ENCODE measurements at regions not wholly inside any gene's neighbourhood (a gene's known extent, or its start where the extent isn't known, plus 50 kb on each side); places are given as distances from the start of the nearest gene placed in this dataset.
"Not testable (repeated sequence)": the region's sequence is repeated elsewhere in the genome, so short reads cannot be mapped to it uniquely, and the experiment has no call there.

DNA sequence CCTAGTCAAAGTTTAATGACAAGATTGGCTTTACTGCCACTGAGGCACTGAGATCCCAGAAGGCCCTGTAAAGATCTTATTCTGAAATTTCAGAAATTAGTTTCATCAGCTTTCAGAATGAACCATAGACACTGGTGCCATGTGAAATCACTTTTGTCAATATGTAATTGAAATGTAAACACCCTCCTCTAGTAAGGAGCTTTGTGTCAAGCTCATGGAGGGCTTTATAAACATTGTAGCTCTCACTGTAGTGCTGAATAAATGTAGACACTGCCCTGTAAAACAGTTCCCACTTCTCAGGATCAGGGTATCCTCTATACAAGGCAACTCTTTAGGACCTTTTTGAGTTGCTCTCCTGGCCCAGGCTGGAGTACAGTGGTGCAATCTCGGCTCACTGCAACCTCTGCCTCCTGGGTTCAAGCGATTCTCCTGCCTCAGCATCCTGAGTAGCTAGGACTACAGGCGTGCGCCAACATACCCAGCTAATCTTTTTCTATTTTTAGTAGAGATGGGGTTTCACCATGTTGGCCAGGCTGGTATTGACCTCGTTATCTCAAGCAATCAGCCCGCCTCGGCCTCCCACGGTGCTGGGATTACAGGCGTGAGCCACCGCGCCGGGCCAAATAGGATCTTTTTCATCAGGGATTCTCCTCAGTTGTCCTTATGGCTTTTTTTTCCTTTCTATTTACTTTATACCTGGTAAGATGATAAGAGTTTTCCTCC is 1823.9 kb upstream of the CDH9 start:
- no peaks in the 10 kb centered on the region for H3K36me3 Mint-ChIP-seq (ENCODE audit: low read depth)
- peaks cover 13% of the 10 kb centered on the region for H3K9me3 Mint-ChIP-seq
- no peak overlapping the region for H3K4me3 Mint-ChIP-seq
- ATAC-seq (replicated peaks): no peak
- H3K4me1 Mint-ChIP-seq: no peaks in the 10 kb centered on the region
- no peaks in the 10 kb centered on the region for H3K27me3 Mint-ChIP-seq
- no peak overlapping the region for H3K27ac Mint-ChIP-seq

- no peak overlapping the region for H3K27ac Mint-ChIP-seq
- peaks cover 13% of the 10 kb centered on the region for H3K9me3 Mint-ChIP-seq
- ATAC-seq (replicated peaks): no peak
- no peaks in the 10 kb centered on the region for H3K27me3 Mint-ChIP-seq
- H3K36me3 Mint-ChIP-seq (ENCODE audit: low read depth): no peaks in the 10 kb centered on the region
- no peaks in the 10 kb centered on the region for H3K4me1 Mint-ChIP-seq
- H3K4me3 Mint-ChIP-seq: no peak overlapping the region
Observed at GRCh38 chr5:28855626-28856025, 1817.2 kb upstream of the CDH9 start.

DNA sequence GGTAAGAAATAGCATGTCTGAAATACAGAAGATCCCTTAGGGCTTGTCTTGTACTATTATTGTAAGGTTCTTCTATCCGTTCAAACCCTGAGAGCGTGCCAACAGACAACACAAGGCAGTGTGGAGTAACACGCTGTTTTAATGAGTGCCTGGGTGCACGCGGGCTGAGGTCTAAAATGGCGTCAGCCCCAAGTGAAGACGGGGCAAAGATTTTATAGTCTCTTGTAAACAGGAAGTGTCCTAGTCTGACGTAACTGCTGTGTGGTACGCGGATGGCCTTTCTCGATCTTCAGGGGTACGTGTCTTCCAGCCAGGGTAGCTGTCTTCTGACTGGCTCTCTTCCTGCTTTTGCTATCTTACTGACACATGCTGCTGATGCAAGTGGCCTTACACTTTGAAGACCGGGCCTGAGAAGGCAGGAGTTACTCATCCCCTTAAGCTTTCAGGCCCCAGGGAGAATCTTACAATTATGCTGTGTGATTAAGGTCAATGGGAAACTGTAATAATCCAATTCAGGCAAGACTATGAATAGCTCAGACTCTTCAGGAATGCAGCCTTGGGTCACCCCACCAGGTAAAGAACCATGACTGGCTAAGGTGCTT is 1812.0 kb upstream of the CDH9 start:
- H3K27ac Mint-ChIP-seq: no peak overlapping the region
- H3K9me3 Mint-ChIP-seq: peaks cover 12% of the 10 kb centered on the region
- no peak for ATAC-seq (replicated peaks)
- no peaks in the 10 kb centered on the region for H3K27me3 Mint-ChIP-seq
- no peak overlapping the region for H3K4me3 Mint-ChIP-seq
- no peaks in the 10 kb centered on the region for H3K4me1 Mint-ChIP-seq
- no peaks in the 10 kb centered on the region for H3K36me3 Mint-ChIP-seq (ENCODE audit: low read depth)

- no peak overlapping the region for H3K27ac Mint-ChIP-seq
- no peaks in the 10 kb centered on the region for H3K4me1 Mint-ChIP-seq
- H3K9me3 Mint-ChIP-seq: peaks cover 13% of the 10 kb centered on the region
- no peak overlapping the region for H3K4me3 Mint-ChIP-seq
- no peaks in the 10 kb centered on the region for H3K27me3 Mint-ChIP-seq
- no peaks in the 10 kb centered on the region for H3K36me3 Mint-ChIP-seq (ENCODE audit: low read depth)
- no peak for ATAC-seq (replicated peaks)
Observed at GRCh38 chr5:28831042-28831441, 1792.7 kb upstream of the CDH9 start.

DNA sequence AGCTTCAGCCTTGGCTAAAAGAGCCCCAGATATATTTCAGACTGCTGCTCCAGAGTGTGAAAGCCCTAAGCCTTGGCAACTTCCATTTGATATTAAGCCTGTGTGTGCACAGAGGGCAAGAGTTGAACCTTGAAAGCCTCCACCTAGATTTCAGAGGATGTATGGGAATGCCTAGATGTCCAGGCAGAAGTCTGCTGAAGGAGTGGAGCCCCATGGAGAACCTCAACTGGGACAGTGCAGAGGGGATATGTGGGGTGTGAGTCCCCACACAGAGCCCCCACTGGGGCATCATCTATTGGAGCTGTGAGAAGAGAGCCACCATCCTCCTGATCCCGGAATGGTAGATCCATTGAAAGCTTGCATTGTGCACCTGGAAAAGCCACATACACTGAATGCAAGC is 1784.8 kb upstream of the CDH9 start:
- Mint-ChIP-seq H3K36me3 (ENCODE audit: low read depth) (no peaks in the 10 kb centered on the region), H3K27ac (no peak overlapping the region), H3K27me3 (no peaks in the 10 kb centered on the region), H3K4me3 (no peak overlapping the region), H3K4me1 (no peaks in the 10 kb centered on the region), H3K9me3 (peaks cover 8% of the 10 kb centered on the region)
- no peak for ATAC-seq (replicated peaks)

DNA sequence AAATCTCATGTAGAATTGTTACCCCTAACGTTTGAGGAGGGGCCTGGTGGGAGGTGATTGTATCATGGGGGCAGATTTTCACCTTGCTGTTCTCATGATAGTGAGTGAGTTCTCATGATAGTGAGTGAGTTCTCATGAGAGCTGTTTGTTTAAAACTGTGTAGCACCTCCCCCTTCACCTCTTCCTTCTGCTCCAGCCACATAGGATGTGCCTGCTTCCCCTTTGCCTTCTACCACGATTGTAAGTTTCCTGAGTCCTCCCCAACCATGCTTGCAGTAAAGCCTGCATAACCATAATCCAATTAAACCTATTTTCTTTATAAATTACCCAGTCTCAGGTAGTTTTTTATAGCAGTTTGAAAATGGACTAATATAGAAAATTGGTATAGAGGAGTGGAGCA is 1783.7 kb upstream of the CDH9 start:
- H3K4me1 Mint-ChIP-seq: no peaks in the 10 kb centered on the region
- no peak for ATAC-seq (replicated peaks)

DNA sequence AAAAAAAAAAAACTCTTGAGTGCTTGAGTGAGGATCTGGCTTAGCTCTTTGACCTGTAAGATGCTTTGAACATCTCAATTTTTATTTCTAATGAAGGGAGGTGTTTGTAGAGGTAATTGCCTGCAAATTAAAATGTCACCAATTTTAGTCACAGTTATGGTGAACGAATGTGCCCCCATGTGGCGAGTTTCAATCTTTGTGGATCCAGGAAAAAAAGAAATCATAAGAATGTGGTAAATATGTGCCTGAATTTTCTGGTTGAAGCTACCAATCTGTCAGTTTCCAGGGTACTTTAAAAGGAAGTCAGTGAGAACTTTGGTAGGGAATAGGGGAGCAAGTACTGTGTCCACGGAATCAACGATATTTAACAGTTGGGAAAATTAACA is 1772.4 kb upstream of the CDH9 start:
- no peak for ATAC-seq (replicated peaks)

More for the DNA sequence above, 1783.7 kb upstream of the CDH9 start:
- Mint-ChIP-seq H3K36me3 (ENCODE audit: low read depth) (no peaks in the 10 kb centered on the region), H3K9me3 (peaks cover 8% of the 10 kb centered on the region), H3K27ac (no peak overlapping the region), H3K4me3 (no peak overlapping the region), H3K27me3 (no peaks in the 10 kb centered on the region)

DNA sequence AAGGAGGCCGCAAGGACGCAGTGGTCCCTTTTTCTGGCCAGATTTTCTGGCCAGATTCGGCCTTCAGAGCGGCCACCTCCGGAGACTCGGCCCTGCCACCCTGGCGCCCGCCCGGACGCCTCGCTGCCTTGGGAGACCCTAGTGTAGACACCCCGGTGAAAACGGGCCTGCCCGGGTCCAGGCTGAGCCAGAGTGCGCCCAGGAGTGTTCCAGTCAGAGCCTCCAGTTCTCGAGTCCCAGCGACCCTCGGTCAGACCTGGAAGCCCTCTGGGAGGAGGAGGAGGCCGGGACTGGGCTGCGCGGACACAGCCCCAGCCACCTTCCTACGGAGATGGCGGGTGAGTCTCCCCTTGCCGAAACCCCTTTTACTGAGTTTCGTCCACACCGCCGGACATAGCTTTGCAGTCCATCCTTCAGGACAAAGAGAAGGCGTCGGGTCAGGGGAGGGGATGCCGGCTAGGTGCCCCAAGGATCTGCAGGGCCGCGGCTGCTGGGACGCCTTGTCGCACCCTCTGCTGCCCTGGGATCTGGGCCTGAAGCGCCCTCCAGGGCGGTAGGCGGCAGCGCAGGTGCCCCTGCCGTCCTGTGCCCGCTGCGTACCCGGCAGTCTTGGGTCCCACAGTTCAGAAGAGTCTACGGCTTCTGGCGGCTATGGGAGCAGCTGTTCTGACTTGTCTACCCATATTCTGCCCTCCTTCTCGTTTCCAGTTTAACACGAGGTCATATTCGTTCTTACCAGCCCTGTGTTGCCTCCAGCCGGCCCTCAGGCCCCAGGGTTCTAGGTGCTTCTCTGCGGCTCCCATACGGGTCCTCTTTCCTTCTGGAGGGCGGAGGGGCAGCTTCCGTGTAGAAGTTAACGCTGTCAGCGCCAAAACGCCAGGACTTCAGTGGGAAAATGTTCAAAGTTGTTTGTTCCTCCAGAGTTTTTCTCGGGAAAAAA is 1771.7 kb upstream of the CDH9 start:
- no peak overlapping the region for H3K4me3 Mint-ChIP-seq

More for the DNA sequence above, 1772.4 kb upstream of the CDH9 start:
- Mint-ChIP-seq H3K27me3 (no peaks in the 10 kb centered on the region), H3K27ac (no peak overlapping the region), H3K4me3 (no peak overlapping the region), H3K36me3 (ENCODE audit: low read depth) (no peaks in the 10 kb centered on the region), H3K4me1 (no peaks in the 10 kb centered on the region), H3K9me3 (peaks cover 4% of the 10 kb centered on the region)

GRCh38 chr5:28808967-28809810 is 1770.8 kb upstream of the CDH9 start:
- H3K4me1 Mint-ChIP-seq: no peaks in the 10 kb centered on the region
- peaks cover 4% of the 10 kb centered on the region for H3K9me3 Mint-ChIP-seq
- H3K4me3 Mint-ChIP-seq: no peak overlapping the region
- no peaks in the 10 kb centered on the region for H3K36me3 Mint-ChIP-seq (ENCODE audit: low read depth)
- no peak overlapping the region for H3K27ac Mint-ChIP-seq
- no peaks in the 10 kb centered on the region for H3K27me3 Mint-ChIP-seq
- ATAC-seq (replicated peaks): no peak

More for the DNA sequence above, 1771.7 kb upstream of the CDH9 start:
- Mint-ChIP-seq H3K4me1 (no peaks in the 10 kb centered on the region), H3K36me3 (ENCODE audit: low read depth) (no peaks in the 10 kb centered on the region), H3K9me3 (peaks cover 4% of the 10 kb centered on the region), H3K27me3 (no peaks in the 10 kb centered on the region), H3K27ac (no peak overlapping the region)
- ATAC-seq (replicated peaks): no peak

DNA sequence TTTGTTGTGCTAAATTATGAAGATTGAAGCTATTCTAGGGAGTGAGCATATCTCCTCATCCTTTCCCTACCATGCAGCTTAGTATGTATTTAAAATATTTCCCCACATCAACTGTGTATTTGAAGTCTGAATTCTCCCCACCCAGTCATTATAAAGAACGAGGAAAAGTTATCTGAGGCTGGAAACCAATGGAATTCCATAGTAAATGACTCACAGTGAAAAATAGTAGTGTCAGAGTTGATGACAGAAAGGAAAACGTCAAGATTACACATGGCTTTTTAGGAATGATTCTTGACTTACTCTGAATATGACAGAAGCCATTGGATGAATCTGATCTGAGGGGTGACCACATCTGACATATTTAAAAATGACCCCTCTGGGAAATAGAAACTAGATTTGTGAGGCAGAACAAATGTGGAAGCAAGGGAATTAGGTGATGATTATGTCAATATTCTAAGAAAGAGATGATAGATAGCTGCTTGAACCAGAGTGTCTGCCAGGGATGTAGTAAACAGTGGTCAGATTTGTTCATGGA is 1768.9 kb upstream of the CDH9 start:
- Mint-ChIP-seq H3K27me3 (no peaks in the 10 kb centered on the region), H3K36me3 (ENCODE audit: low read depth) (no peaks in the 10 kb centered on the region), H3K4me1 (no peaks in the 10 kb centered on the region), H3K27ac (no peak overlapping the region), H3K4me3 (no peak overlapping the region), H3K9me3 (peaks cover 4% of the 10 kb centered on the region)
- no peak for ATAC-seq (replicated peaks)

- H3K4me3 Mint-ChIP-seq; H3K9me3 Mint-ChIP-seq; H3K36me3 Mint-ChIP-seq (ENCODE audit: low read depth); ATAC-seq (replicated peaks); H3K27me3 Mint-ChIP-seq; H3K27ac Mint-ChIP-seq; H3K4me1 Mint-ChIP-seq: not testable (repeated sequence)
Observed at GRCh38 chr5:28799035-28799434, 1760.6 kb upstream of the CDH9 start.

DNA sequence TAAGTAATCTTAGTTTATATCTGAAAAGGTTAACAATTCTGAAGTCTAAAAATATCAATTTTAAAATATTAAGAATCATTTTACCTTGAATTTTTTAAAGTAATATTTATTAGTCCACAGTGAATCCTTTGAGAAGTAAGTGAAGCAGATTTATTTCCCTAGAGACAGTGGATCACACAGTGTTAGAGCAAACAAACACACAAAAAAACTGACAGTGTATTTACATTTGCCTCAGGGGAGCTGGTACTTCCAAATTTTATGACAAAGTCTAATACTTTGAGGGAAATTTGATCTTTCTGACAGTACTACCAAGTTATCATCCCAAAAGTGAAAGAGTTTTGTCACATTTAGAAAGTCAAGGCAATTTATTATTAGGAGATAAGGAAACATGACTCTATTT is 1750.6 kb upstream of the CDH9 start:
- Mint-ChIP-seq H3K27ac (no peak overlapping the region), H3K36me3 (ENCODE audit: low read depth) (no peaks in the 10 kb centered on the region), H3K9me3 (peaks cover 5% of the 10 kb centered on the region), H3K27me3 (no peaks in the 10 kb centered on the region), H3K4me1 (no peaks in the 10 kb centered on the region), H3K4me3 (no peak overlapping the region)
- no peak for ATAC-seq (replicated peaks)

GRCh38 chr5:28780083-28780692 is 1741.8 kb upstream of the CDH9 start:
- H3K36me3 Mint-ChIP-seq (ENCODE audit: low read depth): no peaks in the 10 kb centered on the region
- peaks cover 11% of the 10 kb centered on the region for H3K9me3 Mint-ChIP-seq
- ATAC-seq (replicated peaks): no peak
- H3K27me3 Mint-ChIP-seq: no peaks in the 10 kb centered on the region
- no peak overlapping the region for H3K4me3 Mint-ChIP-seq
- H3K4me1 Mint-ChIP-seq: no peaks in the 10 kb centered on the region
- no peak overlapping the region for H3K27ac Mint-ChIP-seq
